ENCODE measurements at regions not wholly inside any gene's neighbourhood (a gene's known extent, or its start where the extent isn't known, plus 50 kb on each side); places are given as distances from the start of the nearest gene placed in this dataset.
"Not testable (repeated sequence)": the region's sequence is repeated elsewhere in the genome, so short reads cannot be mapped to it uniquely, and the experiment has no call there.

- H3K27me3 ChIP-seq: no peaks in the 10 kb centered on the region
- no peaks in the 10 kb centered on the region for H3K36me3 ChIP-seq
- WGBS, 2 donors: 64 to 85% methylated on average over 2 of the region's 2 CpGs
- no peaks in the 10 kb centered on the region for H3K4me1 ChIP-seq
- peaks cover 0 to 26% (median 5%) of the 10 kb centered on the region in 4 donors for H3K9me3 ChIP-seq
- no peak for TF ChIP-seq EP300 (IDR thresholded peaks at IDR 0.05)
- no peak for TF ChIP-seq POLR2A (IDR thresholded peaks at IDR 0.05)
- TF ChIP-seq, protein P1, sequence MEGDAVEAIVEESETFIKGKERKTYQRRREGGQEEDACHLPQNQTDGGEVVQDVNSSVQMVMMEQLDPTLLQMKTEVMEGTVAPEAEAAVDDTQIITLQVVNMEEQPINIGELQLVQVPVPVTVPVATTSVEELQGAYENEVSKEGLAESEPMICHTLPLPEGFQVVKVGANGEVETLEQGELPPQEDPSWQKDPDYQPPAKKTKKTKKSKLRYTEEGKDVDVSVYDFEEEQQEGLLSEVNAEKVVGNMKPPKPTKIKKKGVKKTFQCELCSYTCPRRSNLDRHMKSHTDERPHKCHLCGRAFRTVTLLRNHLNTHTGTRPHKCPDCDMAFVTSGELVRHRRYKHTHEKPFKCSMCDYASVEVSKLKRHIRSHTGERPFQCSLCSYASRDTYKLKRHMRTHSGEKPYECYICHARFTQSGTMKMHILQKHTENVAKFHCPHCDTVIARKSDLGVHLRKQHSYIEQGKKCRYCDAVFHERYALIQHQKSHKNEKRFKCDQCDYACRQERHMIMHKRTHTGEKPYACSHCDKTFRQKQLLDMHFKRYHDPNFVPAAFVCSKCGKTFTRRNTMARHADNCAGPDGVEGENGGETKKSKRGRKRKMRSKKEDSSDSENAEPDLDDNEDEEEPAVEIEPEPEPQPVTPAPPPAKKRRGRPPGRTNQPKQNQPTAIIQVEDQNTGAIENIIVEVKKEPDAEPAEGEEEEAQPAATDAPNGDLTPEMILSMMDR (IDR thresholded peaks at IDR 0.05): no peak
- no peak overlapping the region for H3K4me3 ChIP-seq
- no peak for DNase-seq (ENCODE audit: low spot score in 2 of 2)
- no peak overlapping the region for H3K27ac ChIP-seq
These were observed 68.4 kb upstream of the HABP2 start for GRCh38 chr10:113484487-113484886.

GRCh38 chr10:113485736-113486135 is 67.1 kb upstream of the HABP2 start:
- no peaks in the 10 kb centered on the region for H3K36me3 ChIP-seq
- H3K27me3 ChIP-seq: no peaks in the 10 kb centered on the region
- no peak for DNase-seq (ENCODE audit: low spot score in 2 of 2)
- H3K27ac ChIP-seq: no peak overlapping the region
- no peak overlapping the region for H3K4me3 ChIP-seq
- TF ChIP-seq, protein P1 (IDR thresholded peaks at IDR 0.05): no peak
- TF ChIP-seq POLR2A (IDR thresholded peaks at IDR 0.05) (no peak), EP300 (IDR thresholded peaks at IDR 0.05) (no peak)
- no peaks in the 10 kb centered on the region for H3K4me1 ChIP-seq
- H3K9me3 ChIP-seq: peaks cover 0 to 13% (median 0%) of the 10 kb centered on the region in 4 donors
- 43 to 56% methylated on average over 1 of the region's 1 CpG for WGBS, 2 donors

- no peak overlapping the region for H3K27ac ChIP-seq
- peaks cover 0 to 6% (median 0%) of the 10 kb centered on the region in 4 donors for H3K9me3 ChIP-seq
- H3K4me3 ChIP-seq: no peak overlapping the region
- peaks cover 0 to 4% (median 4%) of the 10 kb centered on the region in 4 donors for H3K4me1 ChIP-seq
- WGBS, 2 donors: 88 to 93% methylated on average over 4 of the region's 4 CpGs
- no peaks in the 10 kb centered on the region for H3K36me3 ChIP-seq
- H3K27me3 ChIP-seq: no peaks in the 10 kb centered on the region
- DNase-seq (ENCODE audit: low spot score in 2 of 2): no peak
- TF ChIP-seq POLR2A (IDR thresholded peaks at IDR 0.05): no peak
- TF ChIP-seq EP300 (IDR thresholded peaks at IDR 0.05): no peak
- TF ChIP-seq, protein P1 (IDR thresholded peaks at IDR 0.05): no peak
These were observed 66.3 kb upstream of the HABP2 start for GRCh38 chr10:113486531-113486930.

DNA sequence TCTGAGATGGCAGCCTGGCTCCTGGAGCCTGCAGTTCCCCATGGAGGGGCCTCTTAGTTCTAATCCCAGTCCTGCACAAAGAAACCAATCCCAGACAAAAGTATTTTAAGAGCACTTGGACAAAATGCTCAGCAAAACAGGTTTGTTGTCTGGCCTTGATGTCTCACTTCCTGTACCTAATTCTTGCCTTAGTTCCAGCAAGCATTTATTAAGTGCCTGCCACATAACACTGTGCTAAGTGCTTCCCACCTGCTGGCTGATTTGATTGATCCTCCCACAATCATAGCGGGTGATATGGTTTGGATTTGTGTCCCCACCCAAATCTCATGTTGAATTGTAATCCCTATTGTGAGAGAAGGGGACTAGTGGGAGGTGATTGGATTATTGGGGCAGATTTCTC is 65.7 kb upstream of the HABP2 start:
- DNase-seq (ENCODE audit: low spot score in 2 of 2): no peak

GRCh38 chr10:113488186-113488585 is 64.7 kb upstream of the HABP2 start:
- no peaks in the 10 kb centered on the region for H3K36me3 ChIP-seq
- no peaks in the 10 kb centered on the region for H3K9me3 ChIP-seq
- no peak overlapping the region for H3K27ac ChIP-seq
- peaks cover 0 to 19% (median 5%) of the 10 kb centered on the region in 4 donors for H3K4me1 ChIP-seq
- DNase-seq (ENCODE audit: low spot score in 2 of 2): no peak
- TF ChIP-seq, protein P1 (IDR thresholded peaks at IDR 0.05): no peak
- no peak for TF ChIP-seq POLR2A (IDR thresholded peaks at IDR 0.05)
- H3K27me3 ChIP-seq: no peaks in the 10 kb centered on the region
- H3K4me3 ChIP-seq: no peak overlapping the region

More for the DNA sequence above, 65.7 kb upstream of the HABP2 start:
- no peak for TF ChIP-seq POLR2A (IDR thresholded peaks at IDR 0.05)
- TF ChIP-seq, protein P1 (IDR thresholded peaks at IDR 0.05): no peak
- TF ChIP-seq EP300 (IDR thresholded peaks at IDR 0.05): no peak
- Histone ChIP-seq H3K27me3 (no peaks in the 10 kb centered on the region), H3K36me3 (no peaks in the 10 kb centered on the region), H3K9me3 (peaks cover 0 to 3% (median 0%) of the 10 kb centered on the region in 4 donors), H3K4me1 (peaks cover 0 to 8% (median 4%) of the 10 kb centered on the region in 4 donors), H3K4me3 (no peak overlapping the region), H3K27ac (no peak overlapping the region)
- 75 to 80% methylated on average over 1 of the region's 1 CpG for WGBS, 2 donors

GRCh38 chr10:113489522-113489921 is 63.3 kb upstream of the HABP2 start:
- peaks cover 0 to 31% (median 5%) of the 10 kb centered on the region in 4 donors for H3K4me1 ChIP-seq
- H3K36me3 ChIP-seq; H3K4me3 ChIP-seq; H3K9me3 ChIP-seq; DNase-seq (ENCODE audit: low spot score in 2 of 2); H3K27ac ChIP-seq; H3K27me3 ChIP-seq: not testable (repeated sequence)
- WGBS, 2 donors: 53 to 71% methylated on average over 2 of the region's 2 CpGs

All from tibial nerve (tissue), 4 donors.